Prostate gland (tissue), 2 donors: ENCODE measurements at regions not wholly inside any gene's neighbourhood (a gene's known extent, or its start where the extent isn't known, plus 50 kb on each side); places are given as distances from the start of the nearest gene placed in this dataset.
"Not testable (repeated sequence)": the region's sequence is repeated elsewhere in the genome, so short reads cannot be mapped to it uniquely, and the experiment has no call there.

Experiments used
- DNase-seq: peaks from one replicate; pipeline ENCODE4 v3.0.0-alpha.2; 2019; ENCODE audit warnings: low spot score
- H3K27ac ChIP-seq, 2 donors: fragments of 200-600 bp; sonication (generic); 2 replicates each; pipeline ENCODE4 v1.5.1; 2017 to 2019
- H3K27me3 ChIP-seq: fragments of 200-600 bp; sonication (generic); replicated peaks from 2 replicates; pipeline ENCODE4 v1.5.1; 2019; ENCODE audit not compliant: insufficient read depth
- H3K36me3 ChIP-seq, 2 donors: fragments of 200-600 bp; sonication (generic); 1 replicate in 1 of 2; 2 replicates in 1 of 2; pipeline versions ENCODE4 v1.5.1 to v1.8.1; 2017 to 2019
- H3K4me1 ChIP-seq: fragments of 200-600 bp; sonication (generic); replicated peaks from 2 replicates; pipeline ENCODE4 v1.5.1; 2019
- H3K4me3 ChIP-seq, 2 donors: fragments of 200-600 bp; sonication (generic); 2 replicates each; pipeline ENCODE4 v1.5.1; 2017 to 2019
- H3K9me3 ChIP-seq: fragments of 200-600 bp; sonication (generic); 2 replicates; pipeline ENCODE4 v1.5.1; 2017
- CTCF ChIP-seq, 4 experiments: fragments of 200-600 bp in 2 of 4; fragments of 450-650 bp in 2 of 4; sonication (generic) in 2 of 4; IDR thresholded peaks; 1 replicate in 3 of 4; 2 replicates in 1 of 4; pipeline ENCODE4 v1.5.1; 2016 to 2019; ENCODE audit warnings: antibody characterized with exemption in 4 of 4, mild to moderate bottlenecking in 2 of 4, moderate library complexity in 2 of 4
- POLR2A ChIP-seq: fragments of 450-650 bp; IDR thresholded peaks from one replicate; pipeline ENCODE4 v1.6.1; 2016; ENCODE audit warnings: antibody characterized with exemption, mild to moderate bottlenecking
- POLR2AphosphoS5 ChIP-seq: sonication (generic); formaldehyde crosslinking; IDR thresholded peaks from one replicate; pipeline ENCODE4 v1.6.1; 2017; ENCODE audit warnings: antibody characterized with exemption
- WGBS: methylation state at CpG from one replicate; pipeline ENCODE4 v1.1.5; 2018; 5-methylcytosine and 5-hydroxymethylcytosine counted together
- intact Hi-C: fragments of 100-400 bp; cut with DNase I; formaldehyde crosslinking; loops from one replicate; pipeline ENCODE4 v1.14.2; 2022

- 67% methylated on average over 4 of the region's 4 CpGs for WGBS
- H3K4me1 ChIP-seq = no peaks in the 10 kb centered on the region
- no peak overlapping the region for H3K27ac ChIP-seq
- peak; percentile 39 for DNase-seq
- H3K9me3 ChIP-seq = no peaks in the 10 kb centered on the region
- intact Hi-C loops = no loop called here
- TF ChIP-seq CTCF (IDR thresholded peaks at IDR 0.05) (no peak), POLR2AphosphoS5 (peak; percentile 52)
- no peaks in the 10 kb centered on the region for H3K27me3 ChIP-seq
- no peak overlapping the region for H3K4me3 ChIP-seq
- H3K36me3 ChIP-seq = no peaks in the 10 kb centered on the region
These were observed 55.2 kb upstream of the PHF21A start for GRCh38 chr11:46176421-46176820.

GRCh38 chr11:46175401-46176002, 54.2 kb upstream of the PHF21A start:
- TF ChIP-seq POLR2AphosphoS5 (no peak), POLR2A (no peak), CTCF (IDR thresholded peaks at IDR 0.05) (no peak)
- DNase-seq = no peak
- Histone ChIP-seq H3K36me3 (no peaks in the 10 kb centered on the region), H3K27me3 (no peaks in the 10 kb centered on the region), H3K27ac (no peak overlapping the region), H3K4me3 (no peak overlapping the region), H3K4me1 (no peaks in the 10 kb centered on the region), H3K9me3 (no peaks in the 10 kb centered on the region)
- intact Hi-C loops = no loop called here
- 82% methylated on average over 7 of the region's 7 CpGs for WGBS

GRCh38 chr11:46171693-46172092, 50.4 kb upstream of the PHF21A start:
- H3K9me3 ChIP-seq, H3K27ac ChIP-seq, H3K4me3 ChIP-seq, H3K27me3 ChIP-seq, intact Hi-C loops, H3K4me1 ChIP-seq, DNase-seq, H3K36me3 ChIP-seq: not testable (repeated sequence)
- 63% methylated on average over 7 of the region's 7 CpGs for WGBS
